ENCODE measurements at regions not wholly inside any gene's neighbourhood (a gene's known extent, or its start where the extent isn't known, plus 50 kb on each side); places are given as distances from the start of the nearest gene placed in this dataset.

DNA sequence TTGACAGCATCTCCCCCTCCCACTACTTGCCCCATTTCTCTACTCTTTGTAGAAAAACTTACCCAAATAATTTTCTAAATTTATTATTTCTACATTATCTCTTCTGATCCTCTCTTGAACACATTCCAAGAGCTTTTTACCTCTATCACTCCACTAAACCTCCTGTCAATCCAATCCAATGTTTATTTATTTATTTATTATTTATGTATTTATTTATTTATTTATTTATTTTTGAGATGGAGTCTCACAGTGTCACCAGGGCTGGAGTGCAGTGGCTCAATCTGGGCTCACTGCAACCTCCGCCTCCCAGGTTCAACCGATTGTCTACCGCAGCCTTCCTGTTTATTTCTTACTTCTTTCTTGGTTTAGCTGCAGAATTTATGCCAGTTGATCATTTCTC lies 178.5 kb upstream of the GAS1 start:
- TF ChIP-seq POLR2A (IDR thresholded peaks at IDR 0.05; ENCODE audit: low read length) = no peak
- TF ChIP-seq GATA1 (IDR thresholded peaks at IDR 0.05; ENCODE audit: low read depth, low read length) = no peak
